GM06990 (cell line): ENCODE measurements at regions not wholly inside any gene's neighbourhood (a gene's known extent, or its start where the extent isn't known, plus 50 kb on each side); places are given as distances from the start of the nearest gene placed in this dataset.
"Not testable (repeated sequence)": the region's sequence is repeated elsewhere in the genome, so short reads cannot be mapped to it uniquely, and the experiment has no call there.

Experiments
- DNase-seq: peaks from one replicate; pipeline ENCODE4 v3.0.0-alpha.2; 2011; ENCODE audit not compliant: insufficient read length; ENCODE audit errors: extremely low read depth
- H3K27me3 ChIP-seq: replicated peaks from 2 replicates; pipeline ENCODE4 v1.6.0; 2011; ENCODE audit warnings: low read length; ENCODE audit not compliant: control insufficient read depth, insufficient read depth
- H3K36me3 ChIP-seq: 2 replicates; pipeline ENCODE4 v1.5.1; 2011; ENCODE audit warnings: low read length; ENCODE audit not compliant: control insufficient read depth, insufficient read depth
- H3K4me3 ChIP-seq: replicated peaks from 2 replicates; pipeline ENCODE4 v1.5.1; 2011; ENCODE audit warnings: low read depth, mild to moderate bottlenecking, control low read depth, low read length
- CTCF ChIP-seq: IDR thresholded peaks from 2 replicates; pipeline ENCODE4 v1.5.1; 2011; ENCODE audit warnings: low read length, control low read depth, mild to moderate bottlenecking, inconsistent platforms; ENCODE audit not compliant: insufficient read depth, poor library complexity, severe bottlenecking

GRCh38 chr2:18971069-18971378 is 381.7 kb upstream of the NT5C1B start:
- no peak for DNase-seq
- Histone ChIP-seq H3K36me3 (no peaks in the 10 kb centered on the region), H3K4me3 (no peak overlapping the region), H3K27me3 (no peaks in the 10 kb centered on the region)
- TF ChIP-seq CTCF = no peak

- Histone ChIP-seq H3K36me3 (no peaks in the 10 kb centered on the region), H3K4me3 (no peak overlapping the region), H3K27me3 (no peaks in the 10 kb centered on the region)
- no peak for DNase-seq
- TF ChIP-seq CTCF = no peak
Measured at GRCh38 chr2:18966131-18966530, 376.8 kb upstream of the NT5C1B start.

GRCh38 chr2:18963739-18964256 is 374.4 kb upstream of the NT5C1B start:
- DNase-seq, H3K36me3 ChIP-seq, H3K4me3 ChIP-seq, H3K27me3 ChIP-seq: not testable (repeated sequence)

- H3K27me3 ChIP-seq = no peaks in the 10 kb centered on the region
- H3K36me3 ChIP-seq = no peaks in the 10 kb centered on the region
- no peak overlapping the region for H3K4me3 ChIP-seq
- TF ChIP-seq CTCF = no peak
- DNase-seq = no peak
Measured at GRCh38 chr2:18961991-18962421, 372.6 kb upstream of the NT5C1B start.

- H3K4me3 ChIP-seq = no peak overlapping the region
- no peaks in the 10 kb centered on the region for H3K36me3 ChIP-seq
- H3K27me3 ChIP-seq = no peaks in the 10 kb centered on the region
- no peak for DNase-seq
- no peak for TF ChIP-seq CTCF
Measured at GRCh38 chr2:18959952-18960717, 370.8 kb upstream of the NT5C1B start.

GRCh38 chr2:18959200-18959599 is 369.8 kb upstream of the NT5C1B start:
- H3K36me3 ChIP-seq = no peaks in the 10 kb centered on the region
- no peak for TF ChIP-seq CTCF

More at GRCh38 chr2:18959200-18959599, 369.8 kb upstream of the NT5C1B start:
- no peaks in the 10 kb centered on the region for H3K27me3 ChIP-seq
- no peak overlapping the region for H3K4me3 ChIP-seq
- no peak for DNase-seq
